GM12874 (cell line): ENCODE measurements at regions not wholly inside any gene's neighbourhood (a gene's known extent, or its start where the extent isn't known, plus 50 kb on each side); places are given as distances from the start of the nearest gene placed in this dataset.

Experiments
- TF ChIP-seq, protein P1 (sequence below): IDR thresholded peaks from 2 replicates; pipeline ENCODE4 v1.5.1; 2011; ENCODE audit warnings: low read depth, mild to moderate bottlenecking, control low read depth, low read length, moderate library complexity; ENCODE audit not compliant: insufficient read depth

DNA sequence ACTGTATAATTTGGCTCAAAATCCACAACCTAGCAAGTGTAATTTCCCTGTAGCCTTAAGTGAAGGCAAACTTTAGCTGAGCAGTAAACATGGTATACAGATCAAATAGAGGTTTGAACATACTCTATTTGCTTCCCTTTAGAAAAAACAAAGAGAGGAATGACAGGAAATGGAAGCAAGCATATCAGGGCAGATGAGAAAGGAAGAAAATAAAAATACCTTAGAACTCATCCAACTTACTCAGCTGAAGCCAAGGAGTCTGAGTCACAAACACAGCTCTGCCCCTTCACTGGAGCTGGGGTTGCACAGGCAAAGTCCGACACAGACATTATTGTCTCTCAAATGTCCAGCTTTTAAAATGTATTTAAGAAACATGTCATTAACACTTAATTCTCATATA is 379.9 kb upstream of the IRAK1BP1 start:
- TF ChIP-seq, protein P1, sequence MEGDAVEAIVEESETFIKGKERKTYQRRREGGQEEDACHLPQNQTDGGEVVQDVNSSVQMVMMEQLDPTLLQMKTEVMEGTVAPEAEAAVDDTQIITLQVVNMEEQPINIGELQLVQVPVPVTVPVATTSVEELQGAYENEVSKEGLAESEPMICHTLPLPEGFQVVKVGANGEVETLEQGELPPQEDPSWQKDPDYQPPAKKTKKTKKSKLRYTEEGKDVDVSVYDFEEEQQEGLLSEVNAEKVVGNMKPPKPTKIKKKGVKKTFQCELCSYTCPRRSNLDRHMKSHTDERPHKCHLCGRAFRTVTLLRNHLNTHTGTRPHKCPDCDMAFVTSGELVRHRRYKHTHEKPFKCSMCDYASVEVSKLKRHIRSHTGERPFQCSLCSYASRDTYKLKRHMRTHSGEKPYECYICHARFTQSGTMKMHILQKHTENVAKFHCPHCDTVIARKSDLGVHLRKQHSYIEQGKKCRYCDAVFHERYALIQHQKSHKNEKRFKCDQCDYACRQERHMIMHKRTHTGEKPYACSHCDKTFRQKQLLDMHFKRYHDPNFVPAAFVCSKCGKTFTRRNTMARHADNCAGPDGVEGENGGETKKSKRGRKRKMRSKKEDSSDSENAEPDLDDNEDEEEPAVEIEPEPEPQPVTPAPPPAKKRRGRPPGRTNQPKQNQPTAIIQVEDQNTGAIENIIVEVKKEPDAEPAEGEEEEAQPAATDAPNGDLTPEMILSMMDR: no peak

GRCh38 chr6:78489874-78490273 is 377.5 kb upstream of the IRAK1BP1 start:
- TF ChIP-seq, protein P1: no peak

GRCh38 chr6:78492351-78493017 is 374.9 kb upstream of the IRAK1BP1 start:
- TF ChIP-seq, protein P1: no peak

GRCh38 chr6:78500299-78501089 is 366.9 kb upstream of the IRAK1BP1 start:
- TF ChIP-seq, protein P1: no peak

DNA sequence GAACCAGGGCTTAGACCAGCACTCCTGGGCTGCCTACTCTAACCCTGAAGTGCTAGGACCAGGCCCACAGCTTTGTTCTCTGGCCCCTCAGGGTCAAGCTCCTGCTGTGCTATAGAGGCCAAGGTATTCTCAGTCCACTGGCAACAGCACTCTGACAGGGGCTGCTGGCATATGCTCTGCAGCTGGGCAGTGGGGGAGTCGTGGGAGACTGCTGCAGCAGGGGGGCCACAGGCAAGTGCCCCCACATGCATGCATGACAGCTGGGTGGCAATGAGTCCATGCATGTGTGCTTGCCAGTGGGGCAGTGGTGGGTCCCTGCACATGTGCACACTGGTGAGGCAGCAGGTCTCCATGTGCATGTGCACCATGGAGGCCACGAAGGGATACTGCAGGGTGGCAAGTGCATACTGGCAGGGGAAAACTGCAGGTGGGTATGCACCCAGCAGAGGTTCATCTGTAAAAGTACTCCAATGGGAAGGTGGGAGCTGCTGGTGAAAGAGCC is 364.9 kb upstream of the IRAK1BP1 start:
- TF ChIP-seq, protein P1: no peak

GRCh38 chr6:78505178-78505577 is 362.2 kb upstream of the IRAK1BP1 start:
- TF ChIP-seq, protein P1: no peak

DNA sequence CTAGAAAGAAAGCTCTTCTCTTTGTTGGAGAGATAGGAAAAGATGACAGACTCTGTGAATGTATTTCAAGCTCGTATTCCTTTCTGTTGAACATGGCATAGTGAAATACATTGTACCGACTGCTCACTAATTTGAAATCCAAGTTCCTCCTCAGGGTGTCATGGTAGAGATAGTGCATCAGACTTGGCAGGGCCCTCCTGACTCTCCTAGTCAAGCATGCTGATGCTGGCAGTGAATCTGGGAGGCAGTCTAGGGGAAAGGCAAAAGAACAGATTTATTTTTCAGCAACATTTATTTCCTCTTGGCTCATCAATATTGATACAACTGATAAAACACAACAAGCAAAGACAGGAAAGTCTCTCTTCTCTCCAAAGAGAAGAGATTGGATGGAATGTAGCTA is 356.3 kb upstream of the IRAK1BP1 start:
- TF ChIP-seq, protein P1: no peak
